ENCODE measurements at regions not wholly inside any gene's neighbourhood (a gene's known extent, or its start where the extent isn't known, plus 50 kb on each side); places are given as distances from the start of the nearest gene placed in this dataset.
"Not testable (repeated sequence)": the region's sequence is repeated elsewhere in the genome, so short reads cannot be mapped to it uniquely, and the experiment has no call there.

GRCh38 chr6:121619987-121620740, 184.7 kb downstream of the GJA1 start:
- no peak for TF ChIP-seq CTCF (IDR thresholded peaks at IDR 0.05; ENCODE audit: insufficient read depth, low read length, poor library complexity, severe bottlenecking)
- DNase-seq (ENCODE audit: low read depth) = no peak
- Histone ChIP-seq H3K4me3 (ENCODE audit: low read depth, low read length) (no peak overlapping the region), H3K36me3 (ENCODE audit: control insufficient read depth, insufficient read depth, low read length) (no peaks in the 10 kb centered on the region), H3K27me3 (ENCODE audit: control insufficient read depth, insufficient read depth, low read length) (no peaks in the 10 kb centered on the region)

- DNase-seq (ENCODE audit: low read depth) = no peak
- Histone ChIP-seq H3K4me3 (ENCODE audit: low read depth, low read length) (no peak overlapping the region), H3K27me3 (ENCODE audit: control insufficient read depth, insufficient read depth, low read length) (no peaks in the 10 kb centered on the region), H3K36me3 (ENCODE audit: control insufficient read depth, insufficient read depth, low read length) (no peaks in the 10 kb centered on the region)
- TF ChIP-seq CTCF (IDR thresholded peaks at IDR 0.05; ENCODE audit: insufficient read depth, low read length, poor library complexity, severe bottlenecking) = no peak
These were observed 192.3 kb downstream of the GJA1 start for GRCh38 chr6:121627761-121628160.

- no peaks in the 10 kb centered on the region for H3K36me3 ChIP-seq (ENCODE audit: control insufficient read depth, insufficient read depth, low read length)
- DNase-seq (ENCODE audit: low read depth) = no peak
- TF ChIP-seq CTCF (IDR thresholded peaks at IDR 0.05; ENCODE audit: insufficient read depth, low read length, poor library complexity, severe bottlenecking) = no peak
- H3K27me3 ChIP-seq (ENCODE audit: control insufficient read depth, insufficient read depth, low read length) = no peaks in the 10 kb centered on the region
- H3K4me3 ChIP-seq (ENCODE audit: low read depth, low read length) = no peak overlapping the region
These were observed 195.3 kb downstream of the GJA1 start for GRCh38 chr6:121630716-121631115.

- not testable (repeated sequence) for H3K27me3 ChIP-seq (ENCODE audit: control insufficient read depth, insufficient read depth, low read length); H3K4me3 ChIP-seq (ENCODE audit: low read depth, low read length); H3K36me3 ChIP-seq (ENCODE audit: control insufficient read depth, insufficient read depth, low read length); DNase-seq (ENCODE audit: low read depth)
These were observed 196.3 kb downstream of the GJA1 start for GRCh38 chr6:121631752-121632151.

- TF ChIP-seq CTCF (IDR thresholded peaks at IDR 0.05; ENCODE audit: insufficient read depth, low read length, poor library complexity, severe bottlenecking) = no peak
- Histone ChIP-seq H3K27me3 (ENCODE audit: control insufficient read depth, insufficient read depth, low read length) (no peaks in the 10 kb centered on the region), H3K4me3 (ENCODE audit: low read depth, low read length) (no peak overlapping the region), H3K36me3 (ENCODE audit: control insufficient read depth, insufficient read depth, low read length) (no peaks in the 10 kb centered on the region)
- no peak for DNase-seq (ENCODE audit: low read depth)
These were observed 197.9 kb downstream of the GJA1 start for GRCh38 chr6:121633309-121633708.

GRCh38 chr6:121634586-121634985, 199.1 kb downstream of the GJA1 start:
- H3K4me3 ChIP-seq (ENCODE audit: low read depth, low read length); DNase-seq (ENCODE audit: low read depth); H3K27me3 ChIP-seq (ENCODE audit: control insufficient read depth, insufficient read depth, low read length); H3K36me3 ChIP-seq (ENCODE audit: control insufficient read depth, insufficient read depth, low read length): not testable (repeated sequence)

GRCh38 chr6:121635355-121635754, 199.9 kb downstream of the GJA1 start:
- no peak for DNase-seq (ENCODE audit: low read depth)
- TF ChIP-seq CTCF (IDR thresholded peaks at IDR 0.05; ENCODE audit: insufficient read depth, low read length, poor library complexity, severe bottlenecking) = no peak
- Histone ChIP-seq H3K36me3 (ENCODE audit: control insufficient read depth, insufficient read depth, low read length) (no peaks in the 10 kb centered on the region), H3K4me3 (ENCODE audit: low read depth, low read length) (no peak overlapping the region), H3K27me3 (ENCODE audit: control insufficient read depth, insufficient read depth, low read length) (no peaks in the 10 kb centered on the region)

- H3K4me3 ChIP-seq (ENCODE audit: low read depth, low read length); H3K27me3 ChIP-seq (ENCODE audit: control insufficient read depth, insufficient read depth, low read length); H3K36me3 ChIP-seq (ENCODE audit: control insufficient read depth, insufficient read depth, low read length); DNase-seq (ENCODE audit: low read depth): not testable (repeated sequence)
These were observed 200.8 kb downstream of the GJA1 start for GRCh38 chr6:121636217-121636616.

Measured in kidney epithelial cell (primary cell).